Endothelial cell of umbilical vein (primary cell): ENCODE measurements at regions not wholly inside any gene's neighbourhood (a gene's known extent, or its start where the extent isn't known, plus 50 kb on each side); places are given as distances from the start of the nearest gene placed in this dataset.

Experiments used
- BruUV-seq: library from RNA; stranded (reverse); fragments of 400-500 nt; replicated peaks from 2 replicates; lab custom pipeline; 2021; lab: Mats Ljungman, UMichigan
- CTCF ChIA-PET: fragments of 300-600, 350-600 bp; sonication (Branson Sonifier 250); formaldehyde crosslinking; loops from one replicate; lab custom pipeline; 2021; ENCODE audit warnings: antibody characterized with exemption, inconsistent platforms; lab: Charles Lee
- POLR2A ChIA-PET: fragments of 300-600, 350-600 bp; sonication (Branson Sonifier 250); formaldehyde crosslinking; loops from one replicate; lab custom pipeline; 2021; ENCODE audit warnings: antibody characterized with exemption, inconsistent platforms; lab: Charles Lee
- DNase-seq: peaks from one replicate; pipeline ENCODE4 v3.0.0-alpha.2; 2011; ENCODE audit warnings: low read depth, low spot score
- FAIRE-seq: peaks from 2 replicates; lab custom pipeline; 2011; peaks lifted over from hg19 to GRCh38; lab: Jason Lieb, UNC
- H2AFZ ChIP-seq: 2 replicates; pipeline ENCODE4 v1.6.0; 2012; ENCODE audit warnings: low read depth, low read length, control low read depth, inconsistent platforms
- H3K27ac ChIP-seq: 2 replicates; pipeline ENCODE4 v1.5.1; 2011; ENCODE audit warnings: low read depth, mild to moderate bottlenecking, control low read depth, low read length, moderate library complexity; ENCODE audit not compliant: insufficient read depth
- H3K27me3 ChIP-seq, 2 experiments: 2 replicates each; pipeline versions ENCODE4 v1.6.0 to v1.6.1; 2011; ENCODE audit warnings: low read length in 2 of 2, mixed read lengths in 1 of 2; ENCODE audit not compliant: control insufficient read depth in 2 of 2, insufficient read depth in 2 of 2
- H3K36me3 ChIP-seq, 2 experiments: 2 replicates in 1 of 2; 3 replicates in 1 of 2; pipeline ENCODE4 v1.5.1; 2011; ENCODE audit warnings: low read length in 2 of 2, mild to moderate bottlenecking in 1 of 2, moderate library complexity in 1 of 2; ENCODE audit not compliant: control insufficient read depth in 2 of 2, insufficient read depth in 2 of 2; ENCODE audit errors: extremely low read depth in 1 of 2
- H3K4me1 ChIP-seq: 3 replicates; pipeline ENCODE4 v1.5.1; 2011; ENCODE audit warnings: mild to moderate bottlenecking, low read length; ENCODE audit not compliant: control insufficient read depth, insufficient read depth; ENCODE audit errors: extremely low read depth
- H3K4me2 ChIP-seq: 2 replicates; pipeline ENCODE4 v1.6.1; 2011; ENCODE audit warnings: low read length, control low read depth, mixed read lengths; ENCODE audit not compliant: insufficient read depth
- H3K4me3 ChIP-seq, 3 experiments: fragments of 200-600 bp in 1 of 3; sonication (generic), shearing (Covaris generic) in 1 of 3; replicated peaks in 1 of 3; 2 replicates each; pipeline ENCODE4 v1.5.1; 2011 to 2016; ENCODE audit warnings: control low read depth in 3 of 3, low read length in 3 of 3, mild to moderate bottlenecking in 2 of 3, inconsistent platforms in 1 of 3, low read depth in 1 of 3, moderate library complexity in 1 of 3; ENCODE audit not compliant: insufficient read depth in 1 of 3
- H3K79me2 ChIP-seq: 2 replicates; pipeline ENCODE4 v1.6.0; 2012; ENCODE audit warnings: low read length, inconsistent platforms; ENCODE audit not compliant: control insufficient read depth, insufficient read depth
- H3K9ac ChIP-seq: replicated peaks from 2 replicates; pipeline ENCODE3; 2011; ENCODE audit warnings: low read length, control low read depth; ENCODE audit not compliant: insufficient read depth; ENCODE audit errors: extremely low read depth
- H3K9me1 ChIP-seq: replicated peaks from 3 replicates; pipeline ENCODE4 v1.6.0; 2011; ENCODE audit warnings: mild to moderate bottlenecking, low read length; ENCODE audit not compliant: control insufficient read depth, insufficient read depth; ENCODE audit errors: extremely low read depth
- H3K9me3 ChIP-seq: replicated peaks from 2 replicates; pipeline ENCODE4 v1.5.1; 2012; ENCODE audit warnings: low read length, inconsistent platforms; ENCODE audit not compliant: control insufficient read depth, insufficient read depth
- H4K20me1 ChIP-seq: replicated peaks from 2 replicates; pipeline ENCODE3; 2011; ENCODE audit warnings: mild to moderate bottlenecking, low read length; ENCODE audit not compliant: control insufficient read depth, insufficient read depth; ENCODE audit errors: extremely low read depth
- EZH2 ChIP-seq: IDR thresholded peaks from 2 replicates; pipeline ENCODE4 v1.6.1; 2012; ENCODE audit warnings: borderline replicate concordance, low read depth, mild to moderate bottlenecking, moderate library complexity, low read length, inconsistent platforms; ENCODE audit not compliant: severe bottlenecking
- FOS ChIP-seq: IDR thresholded peaks from 2 replicates; pipeline ENCODE4 v1.6.1; 2011; ENCODE audit warnings: mild to moderate bottlenecking, low read length, moderate library complexity, borderline replicate concordance; ENCODE audit not compliant: insufficient read depth
- GATA2 ChIP-seq: IDR thresholded peaks from 2 replicates; pipeline ENCODE4 v1.7.0; 2011; ENCODE audit warnings: low read depth, mild to moderate bottlenecking, moderate library complexity, mixed read lengths, low read length; ENCODE audit not compliant: insufficient read length, insufficient read depth
- JUN ChIP-seq: IDR thresholded peaks from 2 replicates; pipeline ENCODE4 v1.6.1; 2011; ENCODE audit warnings: borderline replicate concordance, low read depth; ENCODE audit not compliant: insufficient read length, insufficient read depth
- MYC ChIP-seq: IDR thresholded peaks from one replicate; pipeline ENCODE4 v1.6.1; 2011; ENCODE audit warnings: mild to moderate bottlenecking, low read depth, low read length
- POLR2A ChIP-seq: IDR thresholded peaks from 2 replicates; pipeline ENCODE4 v1.6.1; 2012; ENCODE audit warnings: low read depth, mild to moderate bottlenecking, control low read depth, low read length
- POLR2AphosphoS5 ChIP-seq: IDR thresholded peaks from 2 replicates; pipeline ENCODE4 v1.6.1; 2012; ENCODE audit warnings: low read depth, mild to moderate bottlenecking, control low read depth, low read length, moderate library complexity; ENCODE audit not compliant: insufficient read depth
- dilution Hi-C: fragments of 300-500 bp; cut with MboI; formaldehyde crosslinking; loops from one replicate; pipeline ENCODE4 v1.15.0; 2019; ENCODE audit warnings: low sequenced_read_pairs; ENCODE audit not compliant: extremely low pct_ligation_motif_present
- intact Hi-C: fragments of 100-400 bp; cut with micrococcal nuclease; formaldehyde crosslinking; loops from one replicate; pipeline ENCODE4 v1.10.0; 2022
- TF ChIP-seq, protein P1 (sequence below), 2 donors: IDR thresholded peaks; 1 replicate in 1 of 2; 2 replicates in 1 of 2; pipeline ENCODE4 v1.5.1; 2011; ENCODE audit warnings: low read length in 2 of 2, mild to moderate bottlenecking in 2 of 2, moderate library complexity in 2 of 2, control low read depth in 1 of 2, inconsistent platforms in 1 of 2, low read depth in 1 of 2; ENCODE audit not compliant: insufficient read depth in 1 of 2; ENCODE audit errors: extremely low read depth in 1 of 2
- TF ChIP-seq, protein P2 (sequence below): IDR thresholded peaks from 2 replicates; pipeline ENCODE4 v1.6.1; 2011; ENCODE audit not compliant: insufficient read depth, insufficient read length

- DNase-seq (no peak), FAIRE-seq (no peak)
- H3K4me2 ChIP-seq, result no peak overlapping the region
- H3K9me3 ChIP-seq, result peaks cover 2% of the 10 kb centered on the region
- H2AFZ ChIP-seq, result no peak overlapping the region
- no peaks in the 10 kb centered on the region for H3K36me3 ChIP-seq
- no peaks in the 10 kb centered on the region for H3K79me2 ChIP-seq
- dilution Hi-C loops, result no loop called here
- no peak overlapping the region for H3K4me3 ChIP-seq
- intact Hi-C loops, result no loop called here
- no peaks in the 10 kb centered on the region for H4K20me1 ChIP-seq
- no peaks in the 10 kb centered on the region for H3K9me1 ChIP-seq
- TF ChIP-seq EZH2 (no peak), FOS (no peak), MYC (no peak), POLR2A (no peak), GATA2 (no peak), POLR2AphosphoS5 (no peak), JUN (no peak)
- TF ChIP-seq, protein P1, sequence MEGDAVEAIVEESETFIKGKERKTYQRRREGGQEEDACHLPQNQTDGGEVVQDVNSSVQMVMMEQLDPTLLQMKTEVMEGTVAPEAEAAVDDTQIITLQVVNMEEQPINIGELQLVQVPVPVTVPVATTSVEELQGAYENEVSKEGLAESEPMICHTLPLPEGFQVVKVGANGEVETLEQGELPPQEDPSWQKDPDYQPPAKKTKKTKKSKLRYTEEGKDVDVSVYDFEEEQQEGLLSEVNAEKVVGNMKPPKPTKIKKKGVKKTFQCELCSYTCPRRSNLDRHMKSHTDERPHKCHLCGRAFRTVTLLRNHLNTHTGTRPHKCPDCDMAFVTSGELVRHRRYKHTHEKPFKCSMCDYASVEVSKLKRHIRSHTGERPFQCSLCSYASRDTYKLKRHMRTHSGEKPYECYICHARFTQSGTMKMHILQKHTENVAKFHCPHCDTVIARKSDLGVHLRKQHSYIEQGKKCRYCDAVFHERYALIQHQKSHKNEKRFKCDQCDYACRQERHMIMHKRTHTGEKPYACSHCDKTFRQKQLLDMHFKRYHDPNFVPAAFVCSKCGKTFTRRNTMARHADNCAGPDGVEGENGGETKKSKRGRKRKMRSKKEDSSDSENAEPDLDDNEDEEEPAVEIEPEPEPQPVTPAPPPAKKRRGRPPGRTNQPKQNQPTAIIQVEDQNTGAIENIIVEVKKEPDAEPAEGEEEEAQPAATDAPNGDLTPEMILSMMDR (IDR thresholded peaks at IDR 0.05; ENCODE audit: extremely low read depth in 1 of 2, insufficient read depth in 1 of 2, low read depth in 1 of 2, low read length in 2 of 2), result no peak
- TF ChIP-seq, protein P2, sequence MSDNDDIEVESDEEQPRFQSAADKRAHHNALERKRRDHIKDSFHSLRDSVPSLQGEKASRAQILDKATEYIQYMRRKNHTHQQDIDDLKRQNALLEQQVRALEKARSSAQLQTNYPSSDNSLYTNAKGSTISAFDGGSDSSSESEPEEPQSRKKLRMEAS, result no peak
- no peak overlapping the region for H3K27ac ChIP-seq
- H3K27me3 ChIP-seq, result no peaks in the 10 kb centered on the region
- ChIA-PET CTCF (no interaction called here), POLR2A (no interaction called here)
- H3K4me1 ChIP-seq, result no peaks in the 10 kb centered on the region
- no peak overlapping the region for H3K9ac ChIP-seq
- no TSS peak for BruUV-seq
Measured at GRCh38 chr4:161002386-161002785, 1161.4 kb downstream of the FSTL5 start.
